ENCODE measurements at regions not wholly inside any gene's neighbourhood (a gene's known extent, or its start where the extent isn't known, plus 50 kb on each side); places are given as distances from the start of the nearest gene placed in this dataset.
"Not testable (repeated sequence)": the region's sequence is repeated elsewhere in the genome, so short reads cannot be mapped to it uniquely, and the experiment has no call there.

DNA sequence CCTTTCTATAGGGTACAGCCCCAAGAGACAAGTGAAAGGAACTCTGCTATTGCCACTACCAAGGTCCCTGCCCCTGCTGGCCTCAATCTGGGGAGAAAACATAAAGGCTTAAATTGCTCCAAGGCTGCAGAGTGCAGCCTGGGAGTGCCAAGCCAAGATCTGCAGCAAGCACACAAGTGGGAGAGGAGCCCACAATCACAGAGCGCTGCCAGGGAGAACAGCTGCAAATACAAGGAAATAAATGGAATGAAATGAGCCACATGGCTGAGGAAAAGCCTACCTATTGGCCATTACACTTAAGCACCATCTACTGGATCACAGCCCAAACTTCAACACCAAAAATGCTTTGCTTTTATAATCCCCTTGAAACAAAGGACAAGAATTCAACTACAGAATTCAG, 582.4 kb downstream of the FAM133A start:
- TF ChIP-seq Cebpa-rat (IDR thresholded peaks at IDR 0.05) = no peak
- H3K4me3 ChIP-seq = no peak overlapping the region
- peaks cover 0 to 11% (median 0%) of the 10 kb centered on the region in 11 experiments; a peak in 3 of 22 replicates for H4K20me1 ChIP-seq
- H3K9ac ChIP-seq = no peak overlapping the region
- no peak overlapping the region for H3K27ac ChIP-seq
- peaks cover 0 to 18% (median 0%) of the 10 kb centered on the region in 11 experiments; a peak in 7 of 22 replicates for H3K9me3 ChIP-seq (replicated peaks in 1 of 11)
- H3K4me2 ChIP-seq = no peak overlapping the region
- H3K27me3 ChIP-seq = peaks cover 74 to 100% (median 97%) of the 10 kb centered on the region in 11 experiments
- H3K4me1 ChIP-seq = no peaks in the 10 kb centered on the region
- H3K36me3 ChIP-seq = no peaks in the 10 kb centered on the region

DNA sequence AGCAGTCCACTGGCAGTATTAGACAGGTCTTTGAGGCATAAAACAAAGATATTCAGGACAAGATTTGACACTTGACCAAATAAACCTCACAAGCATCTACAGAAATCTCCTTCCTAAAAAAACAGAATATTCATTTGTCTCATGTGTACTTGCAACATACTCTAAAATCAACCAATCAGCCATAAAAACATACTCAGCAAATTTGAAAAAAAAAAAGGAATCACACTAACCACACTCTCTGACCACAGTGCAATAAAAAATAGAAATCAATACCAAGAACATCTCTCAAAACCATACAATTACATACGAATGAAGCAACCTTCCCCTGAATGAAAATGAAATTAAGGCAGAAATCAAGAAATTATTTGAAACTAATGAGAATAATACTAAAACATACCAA, 591.3 kb downstream of the FAM133A start:
- Histone ChIP-seq H3K27me3 (peaks cover 46 to 100% (median 92%) of the 10 kb centered on the region in 11 experiments), H3K4me3 (no peak overlapping the region), H3K36me3 (no peaks in the 10 kb centered on the region), H3K9me3 (replicated peaks in 1 of 11) (peaks cover 0 to 14% (median 0%) of the 10 kb centered on the region in 11 experiments; a peak in 6 of 22 replicates), H3K4me2 (no peak overlapping the region), H3K9ac (no peak overlapping the region), H3K4me1 (no peaks in the 10 kb centered on the region), H4K20me1 (no peaks in the 10 kb centered on the region), H3K27ac (no peak overlapping the region)
- no peak for TF ChIP-seq Cebpa-rat (IDR thresholded peaks at IDR 0.05)

DNA sequence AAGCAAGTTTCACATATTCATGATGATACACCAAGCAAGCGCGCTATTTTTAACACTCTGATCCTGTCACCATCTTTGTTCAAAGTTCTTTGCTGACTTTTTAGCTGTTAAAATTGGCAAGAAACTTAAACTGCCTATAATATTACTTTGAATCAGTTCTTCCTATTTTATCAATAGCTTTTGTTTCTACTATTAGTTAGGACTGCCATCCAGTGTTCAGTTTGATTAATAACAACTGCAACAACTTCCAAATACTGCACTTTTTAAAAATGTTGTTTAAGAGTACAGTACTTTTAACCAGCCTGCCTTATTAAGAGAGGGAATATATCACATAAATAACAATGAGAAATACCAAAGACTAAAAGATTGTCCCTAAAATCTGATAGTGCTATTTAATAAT, 614.3 kb downstream of the FAM133A start:
- Histone ChIP-seq H3K27ac (no peak overlapping the region), H3K27me3 (peaks cover 58 to 98% (median 85%) of the 10 kb centered on the region in 11 experiments), H3K9ac (no peak overlapping the region), H3K9me3 (replicated peaks in 1 of 11) (peaks cover 13 to 22% (median 19%) of the 10 kb centered on the region in 11 experiments; a peak in 20 of 22 replicates), H3K4me2 (no peak overlapping the region), H4K20me1 (no peaks in the 10 kb centered on the region), H3K36me3 (no peaks in the 10 kb centered on the region), H3K4me1 (peaks cover 0 to 11% (median 0%) of the 10 kb centered on the region in 10 experiments; a peak in 4 of 20 replicates), H3K4me3 (no peak overlapping the region)
- TF ChIP-seq Cebpa-rat (IDR thresholded peaks at IDR 0.05) = no peak

DNA sequence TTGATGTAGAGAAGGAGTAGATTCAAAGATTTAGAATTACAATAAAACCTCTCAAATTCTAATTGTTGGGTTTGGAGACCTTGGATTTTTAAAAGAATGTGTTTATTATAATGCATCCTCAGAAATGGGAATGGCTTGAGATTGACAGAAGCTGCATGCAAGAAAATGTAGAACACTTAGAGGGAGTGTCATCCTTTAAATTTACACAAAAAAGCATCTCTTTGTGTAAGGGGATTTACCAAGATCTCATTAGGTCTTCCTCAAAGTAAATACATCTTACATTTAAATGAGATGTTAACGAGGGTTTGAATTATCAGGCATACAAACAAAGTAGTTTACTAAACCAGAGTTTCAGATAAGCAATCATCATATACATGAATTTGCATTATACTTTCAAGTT, 615.0 kb downstream of the FAM133A start:
- Histone ChIP-seq H4K20me1 (no peaks in the 10 kb centered on the region), H3K9me3 (replicated peaks in 1 of 11) (peaks cover 7 to 15% (median 13%) of the 10 kb centered on the region in 11 experiments; a peak in 18 of 22 replicates), H3K27ac (no peak overlapping the region), H3K9ac (no peak overlapping the region), H3K4me2 (no peak overlapping the region), H3K36me3 (no peaks in the 10 kb centered on the region), H3K27me3 (peaks cover 57 to 98% (median 86%) of the 10 kb centered on the region in 11 experiments), H3K4me3 (no peak overlapping the region), H3K4me1 (peaks cover 0 to 11% (median 0%) of the 10 kb centered on the region in 10 experiments; a peak in 4 of 20 replicates)
- TF ChIP-seq Cebpa-rat (IDR thresholded peaks at IDR 0.05) = no peak

DNA sequence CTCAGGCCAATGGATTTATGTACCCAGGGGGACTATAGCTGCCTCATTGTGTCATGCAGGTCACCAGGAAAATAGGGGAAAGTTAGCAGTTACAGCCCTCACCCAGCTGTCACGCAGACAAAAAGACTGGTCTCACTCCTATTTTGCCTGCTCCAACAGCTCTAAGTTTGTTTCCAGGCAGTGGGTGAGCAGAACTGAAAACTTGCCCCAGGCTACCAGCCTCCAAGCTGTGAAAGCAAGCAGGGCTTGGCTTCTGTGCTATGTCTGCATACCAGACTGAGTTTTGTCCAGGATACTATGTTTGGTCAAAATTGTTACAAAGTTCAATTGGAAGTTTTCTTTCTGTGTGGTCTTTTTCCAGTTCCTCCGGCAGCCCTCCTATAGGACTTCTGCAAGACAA, 628.4 kb downstream of the FAM133A start:
- Histone ChIP-seq H3K27ac (no peak overlapping the region), H4K20me1 (no peaks in the 10 kb centered on the region), H3K9ac (no peak overlapping the region), H3K4me3 (no peak overlapping the region), H3K9me3 (replicated peaks in 1 of 11) (peaks cover 12 to 35% (median 20%) of the 10 kb centered on the region in 11 experiments; a peak in 20 of 22 replicates), H3K27me3 (peaks cover 4 to 83% (median 63%) of the 10 kb centered on the region in 11 experiments; a peak in 19 of 22 replicates), H3K4me1 (no peaks in the 10 kb centered on the region), H3K36me3 (no peaks in the 10 kb centered on the region), H3K4me2 (no peak overlapping the region)
- TF ChIP-seq Cebpa-rat (IDR thresholded peaks at IDR 0.05) = no peak

DNA sequence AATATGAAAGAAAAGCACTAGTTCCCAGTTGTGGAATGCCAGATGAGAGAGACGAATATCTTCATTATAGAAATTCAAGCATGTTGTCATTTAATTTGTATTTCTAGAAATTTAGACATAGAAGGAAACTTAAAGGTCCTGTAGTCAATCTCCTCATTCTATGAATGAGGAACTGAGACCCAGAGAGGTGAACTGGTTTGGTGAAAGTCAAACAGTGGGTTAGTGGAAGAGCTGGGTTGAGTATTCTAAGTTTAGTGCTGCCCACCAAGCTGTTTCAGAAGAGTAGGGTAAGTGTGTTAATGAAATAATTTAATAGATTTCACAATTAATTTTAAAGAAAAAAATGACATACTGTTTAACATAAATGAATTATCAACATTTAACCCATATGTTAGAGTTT, 655.2 kb downstream of the FAM133A start:
- no peak overlapping the region for H3K4me3 ChIP-seq
- TF ChIP-seq Cebpa-rat (IDR thresholded peaks at IDR 0.05) = no peak
- peaks cover 0 to 2% (median under 1%) of the 10 kb centered on the region in 11 experiments; a peak in 8 of 22 replicates for H3K9me3 ChIP-seq (replicated peaks in 1 of 11)
- H4K20me1 ChIP-seq = no peaks in the 10 kb centered on the region
- no peaks in the 10 kb centered on the region for H3K4me1 ChIP-seq
- H3K27me3 ChIP-seq = peaks cover 0 to 91% (median 58%) of the 10 kb centered on the region in 11 experiments; a peak in 20 of 22 replicates
- no peak overlapping the region for H3K9ac ChIP-seq
- no peaks in the 10 kb centered on the region for H3K36me3 ChIP-seq
- H3K27ac ChIP-seq = no peak overlapping the region
- no peak overlapping the region for H3K4me2 ChIP-seq

DNA sequence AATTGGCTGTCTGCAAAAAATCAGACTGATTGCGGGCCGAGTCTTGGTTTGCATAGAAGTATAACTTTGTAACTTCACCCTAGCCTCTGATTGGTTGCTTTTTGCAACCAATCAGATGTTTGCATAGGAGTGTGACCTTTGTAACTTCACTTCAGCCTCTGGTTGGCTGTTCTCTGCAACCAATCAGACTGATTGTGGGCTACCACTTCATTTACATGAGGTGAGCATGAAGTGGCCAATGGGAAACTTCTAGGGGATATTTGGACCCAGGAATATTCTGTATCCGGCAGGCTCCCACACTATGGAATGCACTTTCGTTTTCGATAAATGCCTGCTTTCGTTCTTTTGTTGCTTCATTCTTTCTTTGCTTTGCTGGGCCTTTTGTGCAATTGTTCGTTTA, 667.7 kb downstream of the FAM133A start:
- H3K36me3 ChIP-seq; H3K27ac ChIP-seq; H3K9ac ChIP-seq; H3K4me1 ChIP-seq; H4K20me1 ChIP-seq; H3K4me3 ChIP-seq; H3K9me3 ChIP-seq (replicated peaks in 1 of 11); H3K4me2 ChIP-seq: not testable (repeated sequence)
- H3K27me3 ChIP-seq = peaks cover 53 to 100% (median 92%) of the 10 kb centered on the region in 11 experiments

DNA sequence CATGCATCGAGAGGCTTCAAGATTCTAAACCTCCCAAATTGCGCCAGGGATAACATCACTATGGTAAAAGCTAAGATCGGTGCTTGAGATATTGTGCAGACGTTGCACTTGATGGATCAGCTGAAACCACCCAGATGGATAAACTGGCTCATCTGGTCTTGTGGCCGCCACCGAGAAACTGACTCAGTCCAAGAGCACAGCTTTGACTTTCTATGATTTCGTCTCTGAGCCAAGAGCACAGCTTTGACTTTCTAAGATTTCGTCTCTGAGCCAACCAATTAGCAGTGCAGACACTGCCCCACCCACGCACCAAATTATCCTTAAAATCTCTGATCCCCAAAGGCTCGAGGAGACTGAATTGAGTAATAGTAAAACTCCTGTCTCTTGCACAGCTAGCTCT, 687.2 kb downstream of the FAM133A start:
- no peaks in the 10 kb centered on the region for H3K4me1 ChIP-seq
- H4K20me1 ChIP-seq = no peaks in the 10 kb centered on the region
- no peak overlapping the region for H3K4me2 ChIP-seq
- no peak overlapping the region for H3K9ac ChIP-seq
- no peaks in the 10 kb centered on the region for H3K36me3 ChIP-seq
- H3K27ac ChIP-seq = no peak overlapping the region
- H3K4me3 ChIP-seq = no peak overlapping the region
- H3K27me3 ChIP-seq = peaks cover 23 to 93% (median 78%) of the 10 kb centered on the region in 11 experiments
- H3K9me3 ChIP-seq (replicated peaks in 1 of 11) = peaks cover 0 to 5% (median 0%) of the 10 kb centered on the region in 11 experiments; a peak in 4 of 22 replicates
- TF ChIP-seq Cebpa-rat (IDR thresholded peaks at IDR 0.05) = no peak

DNA sequence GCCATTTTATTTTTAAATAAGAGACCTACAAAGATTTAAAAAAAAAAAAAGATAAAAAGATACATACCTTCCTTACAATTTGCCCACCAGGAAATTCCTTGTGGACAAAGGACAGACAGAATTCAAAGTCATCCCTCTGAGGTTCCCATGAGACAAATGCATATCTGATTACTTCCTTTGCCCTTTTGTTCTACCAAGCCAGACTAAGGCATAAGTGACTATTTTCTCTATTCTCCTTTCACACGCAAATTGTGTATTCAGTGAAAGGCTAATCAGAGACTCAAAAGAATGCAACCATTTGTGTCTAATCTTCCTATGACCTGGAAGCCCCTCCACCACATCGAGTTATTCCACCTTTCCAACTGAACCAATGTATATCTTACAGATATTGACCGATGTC, 691.7 kb downstream of the FAM133A start:
- Histone ChIP-seq H3K27me3 (peaks cover 33 to 97% (median 91%) of the 10 kb centered on the region in 11 experiments), H4K20me1 (no peaks in the 10 kb centered on the region), H3K4me3 (no peak overlapping the region), H3K27ac (no peak overlapping the region), H3K9ac (no peak overlapping the region), H3K36me3 (no peaks in the 10 kb centered on the region), H3K4me1 (no peaks in the 10 kb centered on the region), H3K9me3 (replicated peaks in 1 of 11) (peaks cover 0 to 7% (median 0%) of the 10 kb centered on the region in 11 experiments; a peak in 4 of 22 replicates), H3K4me2 (no peak overlapping the region)
- no peak for TF ChIP-seq Cebpa-rat (IDR thresholded peaks at IDR 0.05)

DNA sequence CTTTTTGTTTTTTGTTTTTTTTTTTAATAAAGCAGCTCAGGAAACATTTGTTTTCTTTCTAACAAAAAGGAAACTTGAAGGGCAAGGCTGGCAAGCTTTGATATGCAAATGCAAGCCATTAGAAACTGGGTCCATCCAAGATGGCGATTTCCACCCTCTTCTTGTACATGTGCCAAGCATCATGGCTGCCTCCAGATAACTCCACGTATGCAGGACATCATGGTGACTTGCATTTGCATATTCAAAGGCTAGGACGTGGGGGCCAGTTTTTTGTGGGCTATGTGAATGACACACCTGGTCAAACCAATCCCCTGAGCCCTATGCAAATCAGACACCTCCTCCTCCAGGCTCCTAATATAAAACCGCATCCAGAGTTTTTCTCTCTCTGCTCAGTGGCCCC, 692.6 kb downstream of the FAM133A start:
- Histone ChIP-seq H3K36me3 (no peaks in the 10 kb centered on the region), H3K9me3 (replicated peaks in 1 of 11) (peaks cover 0 to 6% (median 0%) of the 10 kb centered on the region in 11 experiments; a peak in 2 of 22 replicates), H3K4me3 (no peak overlapping the region), H3K4me2 (no peak overlapping the region), H3K4me1 (no peaks in the 10 kb centered on the region), H4K20me1 (no peaks in the 10 kb centered on the region), H3K9ac (no peak overlapping the region), H3K27ac (no peak overlapping the region), H3K27me3 (peaks cover 31 to 97% (median 87%) of the 10 kb centered on the region in 11 experiments)
- no peak for TF ChIP-seq Cebpa-rat (IDR thresholded peaks at IDR 0.05)

Measured in BLaER1 treated with 17β-estradiol and CSF1 and Interleukin-3, amounts not matched to agents 10 nM and 100 nM (cell line).